ENCODE measurements at regions not wholly inside any gene's neighbourhood (a gene's known extent, or its start where the extent isn't known, plus 50 kb on each side); places are given as distances from the start of the nearest gene placed in this dataset.

GRCh38 chr7:133165001-133165400, 83.1 kb upstream of the CHCHD3 start:
- TF ChIP-seq POLR2A (IDR thresholded peaks at IDR 0.05), result no peak
- TF ChIP-seq, protein P1, sequence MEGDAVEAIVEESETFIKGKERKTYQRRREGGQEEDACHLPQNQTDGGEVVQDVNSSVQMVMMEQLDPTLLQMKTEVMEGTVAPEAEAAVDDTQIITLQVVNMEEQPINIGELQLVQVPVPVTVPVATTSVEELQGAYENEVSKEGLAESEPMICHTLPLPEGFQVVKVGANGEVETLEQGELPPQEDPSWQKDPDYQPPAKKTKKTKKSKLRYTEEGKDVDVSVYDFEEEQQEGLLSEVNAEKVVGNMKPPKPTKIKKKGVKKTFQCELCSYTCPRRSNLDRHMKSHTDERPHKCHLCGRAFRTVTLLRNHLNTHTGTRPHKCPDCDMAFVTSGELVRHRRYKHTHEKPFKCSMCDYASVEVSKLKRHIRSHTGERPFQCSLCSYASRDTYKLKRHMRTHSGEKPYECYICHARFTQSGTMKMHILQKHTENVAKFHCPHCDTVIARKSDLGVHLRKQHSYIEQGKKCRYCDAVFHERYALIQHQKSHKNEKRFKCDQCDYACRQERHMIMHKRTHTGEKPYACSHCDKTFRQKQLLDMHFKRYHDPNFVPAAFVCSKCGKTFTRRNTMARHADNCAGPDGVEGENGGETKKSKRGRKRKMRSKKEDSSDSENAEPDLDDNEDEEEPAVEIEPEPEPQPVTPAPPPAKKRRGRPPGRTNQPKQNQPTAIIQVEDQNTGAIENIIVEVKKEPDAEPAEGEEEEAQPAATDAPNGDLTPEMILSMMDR (IDR thresholded peaks at IDR 0.05), result no peak

Measured in vagina (tissue), 2 donors.